ENCODE measurements at regions not wholly inside any gene's neighbourhood (a gene's known extent, or its start where the extent isn't known, plus 50 kb on each side); places are given as distances from the start of the nearest gene placed in this dataset.
"Not testable (repeated sequence)": the region's sequence is repeated elsewhere in the genome, so short reads cannot be mapped to it uniquely, and the experiment has no call there.

DNA sequence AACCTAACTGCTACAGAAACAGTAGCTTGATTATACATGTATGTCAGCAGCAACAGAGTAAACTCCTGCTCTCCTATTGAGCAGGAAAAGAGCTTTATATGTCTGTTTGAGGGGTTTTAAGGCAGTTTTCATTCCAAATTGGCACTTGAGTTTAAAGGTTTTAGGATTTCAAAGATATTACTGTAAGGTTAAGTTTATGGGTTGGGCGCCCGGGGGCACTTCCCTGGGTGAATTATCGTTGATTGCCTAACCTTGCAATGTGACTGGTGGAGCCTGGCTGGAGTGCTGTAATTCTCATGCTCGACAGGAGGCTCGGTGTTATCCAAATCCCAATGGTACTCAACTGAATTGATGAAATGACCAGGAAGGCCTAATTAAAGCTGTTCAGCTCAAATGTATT is 1586.1 kb downstream of the OLFM4 start:
- Histone ChIP-seq H3K79me2 (ENCODE audit: control insufficient read depth, insufficient read depth, low read length) (no peaks in the 10 kb centered on the region), H3K4me3 (replicated peaks in 1 of 3; ENCODE audit: insufficient read depth in 1 of 3, low read depth in 1 of 3, low read length in 3 of 3) (no peak overlapping the region), H4K20me1 (replicated peaks; ENCODE audit: control insufficient read depth, extremely low read depth, insufficient read depth, low read length) (no peaks in the 10 kb centered on the region), H2AFZ (ENCODE audit: low read depth, low read length) (no peak overlapping the region), H3K9me1 (replicated peaks; ENCODE audit: control insufficient read depth, extremely low read depth, insufficient read depth, low read length) (no peaks in the 10 kb centered on the region), H3K9ac (replicated peaks; ENCODE audit: extremely low read depth, insufficient read depth, low read length) (no peak overlapping the region), H3K4me2 (ENCODE audit: insufficient read depth, low read length) (no peak overlapping the region), H3K27me3 (ENCODE audit: control insufficient read depth in 2 of 2, insufficient read depth in 2 of 2, low read length in 2 of 2) (no peaks in the 10 kb centered on the region), H3K4me1 (ENCODE audit: control insufficient read depth, extremely low read depth, insufficient read depth, low read length) (no peaks in the 10 kb centered on the region), H3K36me3 (ENCODE audit: control insufficient read depth in 2 of 2, extremely low read depth in 1 of 2, insufficient read depth in 2 of 2, low read length in 2 of 2) (no peaks in the 10 kb centered on the region), H3K9me3 (replicated peaks; ENCODE audit: control insufficient read depth, insufficient read depth, low read length) (peaks cover 2% of the 10 kb centered on the region), H3K27ac (ENCODE audit: insufficient read depth, low read depth, low read length) (no peak overlapping the region)
- CTCF ChIA-PET, result no interaction called here
- no peak for FAIRE-seq
- intact Hi-C loops (cut with micrococcal nuclease) (no loop called here), dilution Hi-C loops (cut with MboI; ENCODE audit: extremely low pct_ligation_motif_present, low sequenced_read_pairs) (no loop called here)
- no TSS peak for BruUV-seq (replicated peaks)
- no peak for DNase-seq (ENCODE audit: low read depth, low spot score)
- TF ChIP-seq MAX (IDR thresholded peaks at IDR 0.05; ENCODE audit: insufficient read depth, insufficient read length) (no peak), CTCF (IDR thresholded peaks at IDR 0.05; ENCODE audit: extremely low read depth in 1 of 2, insufficient read depth in 1 of 2, low read depth in 1 of 2, low read length in 2 of 2) (no peak), JUN (IDR thresholded peaks at IDR 0.05; ENCODE audit: borderline replicate concordance, insufficient read depth, insufficient read length, low read depth) (no peak), GATA2 (IDR thresholded peaks at IDR 0.05; ENCODE audit: insufficient read depth, insufficient read length, low read depth, low read length) (no peak), POLR2AphosphoS5 (IDR thresholded peaks at IDR 0.05; ENCODE audit: insufficient read depth, low read depth, low read length) (no peak)
- POLR2A ChIA-PET, result no interaction called here

DNA sequence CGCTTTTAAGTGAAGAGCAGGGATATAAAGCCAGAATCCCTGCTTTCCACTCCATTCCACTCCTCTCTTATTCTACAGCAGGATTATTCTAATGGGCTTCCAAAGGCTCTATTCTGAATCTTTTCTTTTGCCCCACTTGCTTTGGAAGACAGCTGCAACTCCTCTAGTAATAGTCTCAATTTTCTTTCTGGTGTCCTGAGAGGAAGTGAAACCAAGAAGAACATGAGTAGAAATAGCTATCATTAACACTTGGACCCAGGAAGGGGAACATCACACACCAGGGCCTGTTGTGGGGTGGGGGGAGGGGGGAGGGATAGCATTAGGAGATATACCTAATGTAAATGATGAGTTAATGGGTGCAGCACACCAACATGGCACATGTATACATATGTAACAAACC is 1597.9 kb downstream of the OLFM4 start:
- POLR2A ChIA-PET; CTCF ChIA-PET; H3K79me2 ChIP-seq (ENCODE audit: control insufficient read depth, insufficient read depth, low read length): not testable (repeated sequence)

More for the DNA sequence above, 1597.9 kb downstream of the OLFM4 start:
- H3K27ac ChIP-seq (ENCODE audit: insufficient read depth, low read depth, low read length); H2AFZ ChIP-seq (ENCODE audit: low read depth, low read length); H3K36me3 ChIP-seq (ENCODE audit: control insufficient read depth in 2 of 2, extremely low read depth in 1 of 2, insufficient read depth in 2 of 2, low read length in 2 of 2); FAIRE-seq; H3K4me3 ChIP-seq (replicated peaks in 1 of 3; ENCODE audit: insufficient read depth in 1 of 3, low read depth in 1 of 3, low read length in 3 of 3); H3K27me3 ChIP-seq (ENCODE audit: control insufficient read depth in 2 of 2, insufficient read depth in 2 of 2, low read length in 2 of 2); intact Hi-C loops (cut with micrococcal nuclease); H3K9me1 ChIP-seq (replicated peaks; ENCODE audit: control insufficient read depth, extremely low read depth, insufficient read depth, low read length); H4K20me1 ChIP-seq (replicated peaks; ENCODE audit: control insufficient read depth, extremely low read depth, insufficient read depth, low read length); BruUV-seq (replicated peaks); dilution Hi-C loops (cut with MboI; ENCODE audit: extremely low pct_ligation_motif_present, low sequenced_read_pairs); H3K4me2 ChIP-seq (ENCODE audit: insufficient read depth, low read length); H3K9me3 ChIP-seq (replicated peaks; ENCODE audit: control insufficient read depth, insufficient read depth, low read length); H3K4me1 ChIP-seq (ENCODE audit: control insufficient read depth, extremely low read depth, insufficient read depth, low read length); H3K9ac ChIP-seq (replicated peaks; ENCODE audit: extremely low read depth, insufficient read depth, low read length); DNase-seq (ENCODE audit: low read depth, low spot score): not testable (repeated sequence)
